ENCODE measurements at regions not wholly inside any gene's neighbourhood (a gene's known extent, or its start where the extent isn't known, plus 50 kb on each side); places are given as distances from the start of the nearest gene placed in this dataset.
"Not testable (repeated sequence)": the region's sequence is repeated elsewhere in the genome, so short reads cannot be mapped to it uniquely, and the experiment has no call there.

DNA sequence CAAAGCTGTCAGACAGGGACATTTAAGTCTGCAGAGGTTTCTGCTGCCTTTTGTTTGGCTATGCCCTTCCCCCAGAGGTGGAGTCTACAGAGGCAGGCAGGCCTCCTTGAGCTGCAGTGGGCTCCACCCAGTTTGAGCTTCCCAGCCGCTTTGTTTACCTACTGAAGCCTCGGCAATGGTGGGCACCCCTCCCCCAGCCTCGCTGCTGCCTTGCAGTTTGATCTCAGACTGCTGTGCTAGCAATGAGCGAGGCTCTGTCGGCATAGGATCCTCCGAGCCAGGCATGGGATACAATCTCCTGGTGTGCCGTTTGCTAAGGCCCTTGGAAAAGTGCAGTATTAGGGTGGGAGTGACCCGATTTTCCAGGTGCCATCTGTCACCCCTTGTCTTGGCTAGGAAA is 149.4 kb upstream of the PGRMC2 start:
- DNase-seq: not testable (repeated sequence)

DNA sequence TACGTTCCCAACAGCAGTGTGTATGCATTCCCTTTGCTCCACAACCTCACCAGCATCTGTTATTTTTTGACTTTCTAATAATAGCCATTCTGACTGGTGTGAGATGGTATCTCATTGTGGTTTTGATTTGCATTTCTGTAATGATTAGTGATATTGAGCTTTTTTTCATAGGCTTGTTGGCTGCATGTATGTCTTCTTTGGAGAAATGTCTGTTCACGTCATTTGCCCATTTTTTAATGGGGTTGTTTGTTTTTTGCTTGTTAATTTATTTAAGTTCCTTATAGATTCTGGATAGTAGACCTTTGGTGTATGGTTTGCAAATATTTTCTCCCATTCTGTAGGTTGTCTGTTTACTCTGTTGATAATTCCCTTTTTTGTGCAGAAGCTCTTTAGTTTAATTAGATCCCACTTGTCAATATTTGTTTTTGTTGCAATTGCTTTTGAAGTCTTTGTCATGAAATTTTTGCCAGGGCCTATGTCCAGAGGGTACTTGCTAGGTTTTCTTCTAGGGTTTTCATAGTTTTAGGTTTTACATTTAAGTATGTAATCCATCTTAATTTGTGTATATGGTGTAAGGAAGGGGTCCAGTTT is 141.5 kb upstream of the PGRMC2 start:
- not testable (repeated sequence) for DNase-seq

DNA sequence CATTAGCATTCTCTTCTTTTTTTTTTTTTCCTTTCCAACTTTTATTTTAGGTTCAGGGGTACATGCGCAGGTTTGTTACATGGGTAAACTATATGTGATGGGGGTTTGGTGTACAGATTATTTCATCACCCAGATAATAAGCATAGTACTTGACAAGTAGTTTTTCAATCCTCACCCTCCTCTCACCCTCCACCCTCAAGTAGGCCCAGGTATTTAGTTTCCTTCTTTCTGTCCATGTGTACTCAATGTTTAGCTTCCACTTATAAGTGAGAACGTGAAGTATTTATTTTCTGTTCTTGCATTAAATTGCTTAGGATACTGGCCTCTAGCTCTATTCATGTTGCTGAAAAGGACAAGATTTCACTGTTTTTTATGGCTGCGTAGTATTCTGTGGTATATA is 140.8 kb upstream of the PGRMC2 start:
- DNase-seq: no peak

DNA sequence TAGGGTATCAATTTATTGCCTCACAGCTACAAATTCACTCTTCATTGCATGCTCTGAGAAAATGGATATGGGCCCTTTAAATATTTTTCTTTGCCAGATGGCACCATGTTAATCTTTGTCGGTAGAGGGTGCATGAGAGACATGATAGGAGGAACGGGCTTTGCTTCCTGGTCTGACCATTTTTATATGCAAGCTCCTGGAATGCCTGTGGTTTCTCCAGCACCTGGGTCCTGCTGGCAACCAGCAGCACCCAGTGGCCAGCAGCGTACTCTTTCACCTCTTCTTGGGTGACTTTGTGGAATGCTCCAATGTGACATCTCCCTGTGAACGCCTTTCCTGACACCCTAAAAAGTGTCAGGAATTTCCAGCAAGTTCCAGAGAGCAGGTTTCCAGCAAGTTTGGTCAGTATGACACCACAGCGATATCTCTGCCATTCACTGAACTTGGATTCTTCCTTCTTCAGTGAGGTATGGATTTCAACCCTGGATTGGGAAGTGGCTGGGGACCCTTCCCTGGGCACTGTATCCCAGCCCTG is 140.3 kb upstream of the PGRMC2 start:
- DNase-seq: peak; percentile 4

DNA sequence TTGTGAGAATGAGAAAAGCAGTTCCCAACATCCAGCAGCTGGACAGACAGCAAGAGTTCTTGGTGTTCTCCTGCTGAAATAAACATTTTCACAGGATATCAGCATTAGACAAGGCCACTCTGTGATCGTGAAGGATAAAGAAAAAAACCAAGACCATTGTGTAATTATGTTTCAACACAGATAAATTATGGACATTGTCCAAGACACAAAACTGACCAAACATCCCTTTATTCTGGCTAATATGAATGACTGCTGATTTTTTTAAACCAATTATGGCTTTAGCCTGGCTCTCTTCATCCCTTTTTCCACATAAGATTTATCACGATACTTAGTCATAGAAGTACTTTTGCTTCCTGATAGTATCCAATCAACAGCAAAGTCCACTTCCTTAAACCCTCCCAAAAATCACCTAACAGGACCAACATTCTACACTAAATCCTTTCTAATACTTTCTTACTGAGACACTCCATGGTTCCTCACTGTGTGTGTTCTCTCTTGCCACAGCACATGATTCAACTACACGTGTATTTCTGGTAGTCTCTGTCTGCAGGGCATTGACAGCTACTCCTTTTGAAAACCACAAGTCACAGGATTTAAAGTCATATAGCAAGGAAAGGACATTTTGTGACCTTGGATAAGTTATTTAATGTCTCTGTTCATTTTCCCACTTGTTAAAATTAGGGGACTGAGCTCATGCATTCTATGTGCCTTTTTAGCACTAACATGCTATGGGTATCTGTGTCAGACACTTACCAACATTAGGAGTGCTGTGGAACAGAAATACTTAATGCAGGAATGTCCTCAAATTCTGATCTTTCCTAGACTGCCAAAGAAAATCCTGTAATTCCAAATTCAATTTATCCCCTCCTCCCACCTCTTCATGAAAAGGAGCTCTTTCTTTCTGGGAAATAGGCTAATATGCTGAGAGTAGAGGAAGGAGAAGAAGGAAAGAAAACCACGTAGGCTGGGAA is 137.2 kb upstream of the PGRMC2 start:
- no peak for DNase-seq

DNA sequence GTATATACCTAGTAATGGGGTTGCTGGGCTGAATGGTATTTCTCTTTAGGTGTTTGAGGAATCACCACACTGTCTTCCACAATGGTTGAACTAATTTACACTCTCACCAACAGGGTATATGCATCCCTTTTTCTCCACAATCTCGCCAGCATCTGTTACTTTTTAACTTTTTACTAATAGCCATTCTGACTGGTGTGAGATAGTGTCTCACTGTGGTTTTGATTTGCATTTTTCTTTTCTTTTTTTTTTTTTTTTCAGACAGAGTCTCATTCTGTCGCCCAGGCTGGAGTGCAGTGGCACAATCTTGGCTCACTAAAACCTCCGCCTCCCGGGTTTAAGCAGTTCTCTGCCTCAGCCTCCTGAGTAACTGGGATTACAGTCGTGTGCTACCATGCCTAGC is 134.7 kb upstream of the PGRMC2 start:
- DNase-seq: not testable (repeated sequence)

DNA sequence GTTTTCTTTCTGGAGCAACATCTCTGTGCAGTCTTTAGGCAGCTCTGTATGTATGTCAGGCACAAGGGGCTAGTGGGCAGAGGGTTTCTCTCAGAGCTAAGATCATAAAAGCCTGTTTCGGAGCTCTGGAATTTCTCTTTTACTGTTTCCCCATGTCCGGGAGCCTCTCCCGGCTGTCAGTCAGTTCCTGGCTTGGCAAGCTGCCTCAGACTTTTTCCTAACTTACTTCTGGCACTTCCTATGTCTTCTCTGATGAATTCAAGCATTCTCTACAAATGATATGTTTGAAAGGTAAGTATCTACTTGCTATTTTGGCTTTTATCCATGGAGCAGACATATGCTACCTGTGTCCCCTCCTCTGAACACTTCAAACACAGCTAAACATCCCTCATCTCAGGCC is 129.3 kb upstream of the PGRMC2 start:
- no peak for DNase-seq

DNA sequence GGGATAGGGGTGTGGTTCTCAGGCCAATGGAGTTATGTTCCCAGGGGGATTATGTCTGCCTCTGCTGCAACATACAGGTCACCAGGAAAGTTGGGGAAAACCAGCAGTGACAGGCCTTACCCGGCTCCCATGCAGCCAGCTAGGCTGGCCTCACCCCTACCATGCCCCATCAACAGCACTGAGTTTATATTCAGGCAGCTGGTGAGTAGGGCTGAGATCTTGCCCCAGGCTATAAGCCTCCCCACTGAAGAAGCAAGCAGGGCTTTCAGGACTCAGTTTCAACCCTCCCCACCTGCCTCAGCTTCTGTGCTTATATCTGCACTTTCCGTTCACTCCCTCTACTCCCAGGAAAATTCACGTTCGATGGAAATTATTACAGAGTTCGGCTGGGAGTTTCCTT is 122.4 kb upstream of the PGRMC2 start:
- DNase-seq: no peak

DNA sequence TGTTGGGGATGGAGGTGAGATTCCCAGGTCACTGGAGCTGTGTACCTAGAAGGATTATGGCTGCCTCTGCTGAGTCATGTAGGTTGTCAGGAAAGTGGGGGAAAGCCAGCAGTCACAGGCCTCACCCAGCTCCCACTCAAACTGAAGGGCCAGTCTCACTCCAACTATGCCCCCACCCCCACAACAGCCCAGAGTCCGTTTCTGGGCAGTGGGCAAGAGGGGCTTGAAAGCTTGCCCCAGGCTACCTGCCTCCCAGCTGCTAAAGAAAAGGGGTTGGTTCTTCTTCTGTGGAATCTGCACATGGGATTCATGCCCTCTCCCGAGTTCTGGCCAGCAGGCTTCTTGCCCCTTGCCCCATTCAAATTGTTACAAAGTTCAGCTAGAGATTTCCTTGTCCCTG is 116.0 kb upstream of the PGRMC2 start:
- DNase-seq: no peak

DNA sequence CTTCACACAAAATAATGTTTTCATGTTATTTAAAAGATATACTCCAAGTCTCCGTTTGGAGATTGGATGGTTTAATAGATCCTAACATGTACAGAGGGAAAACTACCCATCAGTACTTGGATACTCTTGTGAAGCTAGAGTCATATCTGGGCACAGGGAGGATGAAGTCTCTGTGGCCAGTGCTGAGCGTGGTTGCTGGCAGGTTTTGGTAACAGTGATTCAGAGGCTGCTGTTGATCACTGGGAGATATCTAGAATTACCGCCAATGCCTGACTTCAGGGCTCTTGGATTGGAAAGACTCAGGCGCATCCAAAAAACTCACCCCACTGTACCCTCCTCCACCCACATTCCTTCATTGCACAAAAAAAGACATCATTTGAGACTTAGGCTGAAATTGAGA is 107.2 kb upstream of the PGRMC2 start:
- DNase-seq: no peak

DNA sequence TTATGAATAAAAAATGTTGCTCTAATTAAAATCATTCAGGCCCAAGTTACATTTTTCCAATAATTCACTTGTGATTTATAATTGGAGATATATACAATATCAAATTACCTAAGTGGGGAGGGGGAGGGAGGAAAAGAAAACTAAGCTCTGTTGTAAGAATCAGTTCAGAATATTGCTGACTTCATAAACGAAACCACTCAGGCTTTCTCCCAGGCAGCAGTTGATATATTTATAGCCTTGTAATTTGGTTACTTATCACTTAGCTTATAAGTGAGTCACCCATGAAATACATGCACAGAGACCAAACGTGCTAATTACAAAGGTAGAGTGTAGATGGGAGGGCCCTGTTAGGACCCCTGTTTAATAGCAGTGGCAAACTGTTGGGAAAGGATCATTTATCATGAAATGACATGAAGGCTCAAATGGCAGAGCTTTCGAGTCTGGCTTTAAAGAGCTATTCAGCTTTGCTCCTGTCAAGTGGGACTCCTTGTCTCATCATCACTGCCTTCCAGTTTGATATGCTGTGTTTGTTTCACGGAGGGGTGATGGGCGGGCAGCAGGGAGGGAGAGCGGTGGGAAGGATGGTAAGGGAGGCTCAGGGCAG is 105.6 kb upstream of the PGRMC2 start:
- no peak for DNase-seq

DNA sequence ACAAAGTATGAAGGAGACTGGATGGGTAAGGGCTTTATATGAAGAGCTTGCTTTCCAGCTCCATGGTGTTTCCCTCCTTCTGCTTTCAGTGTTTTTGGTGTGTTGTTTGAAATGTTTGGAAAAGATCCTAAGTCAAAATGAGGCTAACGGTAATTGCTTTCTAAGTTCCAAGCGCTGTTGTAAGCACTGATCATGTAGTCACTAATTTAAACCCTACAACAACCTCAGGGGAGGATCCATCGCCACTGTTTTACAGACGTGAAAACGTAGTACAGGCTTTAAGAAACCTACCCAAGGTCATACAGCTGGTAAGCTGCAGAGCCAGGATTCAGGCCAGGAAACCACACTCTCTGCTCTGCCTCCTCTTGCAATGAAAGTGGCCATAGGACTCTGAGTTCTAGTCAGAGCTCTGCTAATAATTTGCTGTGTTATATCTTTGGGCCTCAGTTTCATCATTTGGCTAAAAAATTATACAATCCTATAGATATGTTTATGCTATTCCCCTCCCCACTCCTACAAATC is 102.9 kb upstream of the PGRMC2 start:
- no peak for DNase-seq

DNA sequence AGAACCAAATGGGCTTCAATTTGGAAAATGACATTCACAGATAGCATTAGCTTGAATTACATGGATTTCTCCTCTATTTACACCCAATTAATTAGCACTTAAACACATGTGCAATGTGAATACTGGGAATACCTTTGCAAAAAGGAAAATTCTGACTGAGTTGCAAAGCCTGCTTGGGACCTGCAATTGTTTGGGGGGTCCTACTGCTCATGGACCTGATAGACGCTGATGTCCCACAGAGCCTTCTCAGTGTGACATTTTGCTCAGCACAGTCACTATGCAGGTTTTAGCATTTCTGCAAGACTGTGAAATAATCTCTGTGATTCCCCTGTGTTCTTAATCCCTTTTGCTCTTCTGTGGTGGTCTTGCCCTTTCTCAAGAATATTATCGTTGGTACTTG is 101.2 kb upstream of the PGRMC2 start:
- no peak for DNase-seq

DNA sequence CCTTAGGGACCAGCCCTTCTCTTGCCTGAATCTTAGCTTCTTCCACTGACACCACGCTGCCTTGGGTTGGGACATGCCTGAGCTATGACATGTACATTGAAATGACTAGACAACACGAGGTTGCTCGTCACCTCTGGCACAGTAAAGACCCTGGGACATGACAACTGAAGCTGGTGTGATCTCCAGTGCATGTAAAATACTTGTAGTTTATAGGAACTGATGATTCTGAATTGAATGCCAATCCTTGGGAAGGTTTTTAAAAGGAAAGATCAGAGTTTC is 100.7 kb upstream of the PGRMC2 start:
- no peak for DNase-seq

DNA sequence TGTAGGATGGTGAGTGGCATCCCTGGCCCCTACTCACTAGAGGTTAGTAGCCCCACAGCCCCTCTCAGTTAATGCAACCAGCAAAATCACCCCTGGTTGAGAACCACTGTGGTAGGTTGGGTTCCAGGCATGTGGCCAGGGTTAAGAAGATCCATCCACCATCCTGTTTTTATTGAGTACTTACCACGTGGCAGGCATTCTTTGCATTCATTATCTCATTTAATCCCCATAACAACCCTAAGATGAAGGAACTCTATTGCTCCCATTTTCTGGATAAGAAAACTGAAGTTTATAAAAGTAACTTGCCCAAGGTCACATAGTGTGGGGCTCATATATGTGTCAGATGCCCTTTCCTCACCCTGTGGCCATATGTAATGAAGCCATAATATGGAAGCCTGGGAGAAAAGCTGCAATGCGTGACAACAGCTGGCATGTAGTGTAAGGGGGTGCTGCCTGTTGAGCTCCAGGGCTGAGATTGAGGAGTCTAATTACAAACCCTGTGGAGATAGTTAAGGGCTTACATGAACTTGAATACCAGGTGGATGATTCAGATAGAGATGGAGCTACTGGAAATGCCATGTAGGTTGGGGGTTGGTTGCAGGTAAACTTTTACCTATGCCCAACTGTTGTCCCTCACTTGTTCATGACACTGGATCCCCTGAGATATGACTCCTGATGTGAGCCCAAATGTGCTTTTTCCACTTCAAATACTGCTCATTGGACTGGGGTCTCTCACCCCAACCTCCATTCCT is 100.2 kb upstream of the PGRMC2 start:
- DNase-seq: no peak

DNA sequence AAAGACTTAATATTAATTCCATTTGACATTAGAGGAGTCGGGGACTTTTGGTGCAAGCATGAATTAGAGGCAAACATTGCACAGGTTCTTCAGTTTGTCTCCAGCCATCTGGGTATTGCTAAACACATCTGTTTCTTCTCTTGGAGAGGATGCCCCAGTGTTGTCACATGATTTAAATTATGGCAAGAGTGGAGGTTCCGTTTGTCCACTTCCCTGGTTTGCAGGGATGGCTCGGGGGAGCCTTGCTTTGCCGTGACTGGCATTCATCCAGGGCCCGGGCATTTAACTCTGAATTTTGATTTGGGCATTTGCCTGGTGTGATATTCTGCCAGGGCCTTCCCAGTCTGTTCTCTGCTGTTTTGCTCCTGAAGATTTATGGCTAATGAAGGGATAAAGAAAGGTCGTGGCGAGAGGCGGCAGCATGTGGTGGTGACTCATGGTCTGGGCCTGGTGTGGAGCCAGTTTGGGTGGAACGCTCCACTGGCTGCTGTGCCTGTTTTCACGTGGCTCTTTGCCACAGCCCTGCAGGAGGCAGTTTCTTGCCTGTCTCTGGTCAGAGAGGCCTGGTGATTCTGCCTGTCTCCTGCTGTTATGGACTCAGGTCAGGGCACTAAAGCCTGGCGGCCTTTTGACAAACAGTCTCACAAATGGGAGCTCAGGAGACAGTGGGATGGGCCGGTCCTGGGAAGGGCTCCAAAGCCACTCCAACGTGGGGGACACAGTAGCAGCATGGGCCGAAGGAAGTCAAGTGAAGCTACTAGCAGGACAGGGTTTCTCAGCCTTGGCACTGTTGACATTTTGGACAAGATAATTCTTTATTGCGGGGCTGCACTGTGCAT is 99.4 kb upstream of the PGRMC2 start:
- no peak for DNase-seq

DNA sequence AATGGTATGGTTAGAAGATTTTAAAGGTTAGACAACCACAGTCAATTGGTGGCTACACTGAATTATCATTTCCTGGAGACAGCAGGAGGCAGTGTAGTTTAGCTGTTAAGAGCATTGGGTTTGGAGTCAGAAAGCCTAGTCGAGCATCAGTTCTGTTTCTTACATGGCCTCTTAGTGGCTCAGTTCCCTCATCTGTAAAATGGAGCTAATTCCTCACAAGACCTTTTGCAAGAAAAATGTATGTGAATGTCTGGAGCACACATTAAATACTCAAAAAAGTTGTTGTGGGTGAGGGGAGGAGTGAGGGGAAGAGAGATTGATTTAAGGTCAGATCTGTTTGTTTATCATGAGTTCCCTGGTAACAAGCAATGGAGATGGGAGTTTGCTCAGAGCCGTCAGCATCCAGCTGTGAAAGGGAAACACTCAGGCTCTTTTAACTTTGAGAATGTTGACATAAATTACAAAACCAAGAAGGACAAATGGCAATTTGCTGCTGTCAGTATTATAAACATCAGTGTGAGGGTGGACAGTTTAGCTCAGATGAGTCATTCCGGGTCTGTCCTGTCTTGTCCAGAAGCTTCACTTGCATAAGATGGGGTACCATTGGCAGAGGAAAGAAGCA is 98.2 kb upstream of the PGRMC2 start:
- no peak for DNase-seq

DNA sequence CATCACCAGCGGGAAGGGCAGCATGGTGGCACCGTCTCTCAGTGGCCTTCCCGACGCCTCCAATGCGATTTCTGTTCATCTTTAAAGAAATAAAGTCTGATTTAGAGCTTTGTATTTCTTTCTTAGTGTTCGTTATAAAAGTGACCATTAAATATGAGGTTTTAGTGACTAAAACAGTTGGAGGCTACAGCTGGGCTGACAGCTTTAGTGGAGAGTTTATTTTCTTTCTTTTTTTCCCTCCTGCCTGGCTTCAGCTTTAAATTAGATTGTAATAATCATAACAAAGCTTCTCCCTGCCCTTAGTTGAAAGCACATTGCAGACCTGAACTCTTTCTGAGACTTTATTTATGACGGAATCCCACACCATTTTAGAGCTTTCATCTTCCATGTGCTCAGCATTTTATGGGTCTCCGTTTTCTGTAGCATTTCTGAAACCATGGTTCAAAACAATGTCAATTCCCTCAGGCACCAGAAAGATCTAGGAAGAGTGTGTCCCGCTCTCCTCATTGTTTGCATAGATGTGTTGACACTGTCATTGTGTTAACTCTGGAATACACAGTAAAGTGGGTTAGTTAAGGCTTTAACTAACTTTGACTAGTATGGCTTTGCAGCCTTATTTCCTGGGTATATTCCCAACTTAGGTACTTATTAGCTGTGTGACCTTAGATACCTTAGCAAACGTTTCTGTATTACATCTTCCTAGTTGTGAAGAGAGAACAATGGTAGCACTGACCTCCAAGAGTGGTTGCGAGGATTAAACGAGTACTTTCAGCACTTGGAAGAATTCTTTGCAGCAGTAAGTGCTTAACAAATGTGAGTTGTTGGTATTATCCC is 97.4 kb upstream of the PGRMC2 start:
- DNase-seq: no peak

DNA sequence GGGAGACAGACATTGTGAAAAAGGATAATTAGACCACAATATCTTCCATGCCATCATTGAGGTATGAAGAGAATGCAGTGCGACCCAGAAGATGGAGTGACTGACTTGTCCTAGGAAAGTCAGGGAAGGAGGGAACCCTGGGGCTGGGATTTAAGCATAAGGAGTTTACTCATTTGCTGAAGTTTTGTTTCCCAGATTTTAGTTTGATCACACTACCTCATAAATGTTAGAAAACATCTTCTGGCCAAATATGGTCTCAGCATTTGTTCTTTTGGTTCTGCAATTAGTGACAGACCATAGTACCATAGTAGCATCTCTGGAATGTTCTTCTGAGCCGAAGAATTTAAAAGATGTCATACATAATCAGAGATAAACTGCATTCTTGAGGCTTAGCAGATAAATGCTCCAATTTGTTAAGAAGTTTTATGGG is 96.5 kb upstream of the PGRMC2 start:
- no peak for DNase-seq

DNA sequence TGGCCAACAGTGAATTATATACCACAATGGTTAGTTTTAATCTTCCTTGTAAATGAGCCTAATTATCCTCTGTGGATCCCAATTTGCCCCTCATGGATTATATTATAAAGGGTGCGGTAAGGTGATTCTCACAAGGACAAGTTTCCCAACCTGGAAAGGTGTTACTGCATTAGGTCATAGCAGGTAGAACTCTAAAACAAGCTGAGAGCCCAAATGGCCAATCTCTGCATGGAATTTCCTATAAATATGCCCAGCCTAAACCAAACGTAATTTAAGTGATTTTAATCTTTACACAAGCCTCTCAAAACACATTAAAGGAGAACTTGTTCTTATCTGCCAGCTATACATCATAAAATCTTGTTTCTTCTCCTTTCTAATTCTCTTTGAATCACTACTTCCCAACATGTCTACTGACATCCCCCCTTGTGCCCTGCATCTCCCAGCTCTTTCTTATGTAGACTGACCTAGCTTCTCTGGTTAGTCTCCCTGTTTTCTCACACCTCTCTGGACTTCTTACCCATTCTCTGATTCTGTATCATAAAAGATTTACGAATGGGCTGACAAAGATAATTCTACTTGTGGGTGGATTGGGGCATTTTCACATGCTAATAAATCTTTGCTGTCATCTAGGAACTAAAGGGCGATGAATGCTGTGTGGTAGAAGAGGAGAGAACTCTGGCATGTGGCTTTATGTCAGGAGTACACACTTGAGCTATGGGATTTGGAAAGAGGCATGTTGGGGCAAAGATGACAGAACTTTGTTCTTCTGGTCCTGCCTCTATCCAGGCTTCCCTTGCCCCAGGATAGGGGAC is 94.3 kb upstream of the PGRMC2 start:
- DNase-seq: no peak

Data from NCI-H2171 (cell line).